NB4 (cell line): ENCODE measurements at regions not wholly inside any gene's neighbourhood (a gene's known extent, or its start where the extent isn't known, plus 50 kb on each side); places are given as distances from the start of the nearest gene placed in this dataset.

Source experiments
- MYC ChIP-seq: IDR thresholded peaks from 2 replicates; pipeline ENCODE4 v1.6.1; 2011; ENCODE audit warnings: low read depth, low read length
- POLR2A ChIP-seq: IDR thresholded peaks from 2 replicates; pipeline ENCODE4 v1.6.1; 2011; ENCODE audit warnings: mild to moderate bottlenecking; ENCODE audit not compliant: insufficient read length; ENCODE audit errors: extremely low read depth
- TF ChIP-seq, protein P1 (sequence below): IDR thresholded peaks from one replicate; pipeline ENCODE4 v1.5.1; 2012; ENCODE audit warnings: low read depth, low read length
- TF ChIP-seq, protein P2 (sequence below): IDR thresholded peaks from 2 replicates; pipeline ENCODE4 v1.6.1; 2011; ENCODE audit warnings: low read depth, low read length

DNA sequence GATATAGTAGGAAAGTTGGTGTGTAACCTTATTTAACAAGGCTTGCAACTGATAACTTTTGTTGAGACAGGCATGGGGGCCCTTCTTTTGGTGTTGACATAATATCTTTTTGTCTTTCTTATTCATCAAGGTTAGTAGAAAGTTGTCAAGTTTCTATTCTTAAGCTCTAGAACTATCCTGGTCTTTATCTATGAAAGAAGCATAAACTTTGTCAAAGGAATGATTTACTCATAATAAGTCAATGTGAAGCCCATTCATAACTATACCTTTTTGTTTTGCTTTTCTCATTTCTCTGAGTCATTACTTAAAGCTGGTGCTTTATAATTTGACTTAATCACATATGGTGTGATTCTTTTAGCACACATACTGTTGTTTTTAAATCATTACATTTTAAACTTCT, 312.4 kb downstream of the UTRN start:
- TF ChIP-seq, protein P1, sequence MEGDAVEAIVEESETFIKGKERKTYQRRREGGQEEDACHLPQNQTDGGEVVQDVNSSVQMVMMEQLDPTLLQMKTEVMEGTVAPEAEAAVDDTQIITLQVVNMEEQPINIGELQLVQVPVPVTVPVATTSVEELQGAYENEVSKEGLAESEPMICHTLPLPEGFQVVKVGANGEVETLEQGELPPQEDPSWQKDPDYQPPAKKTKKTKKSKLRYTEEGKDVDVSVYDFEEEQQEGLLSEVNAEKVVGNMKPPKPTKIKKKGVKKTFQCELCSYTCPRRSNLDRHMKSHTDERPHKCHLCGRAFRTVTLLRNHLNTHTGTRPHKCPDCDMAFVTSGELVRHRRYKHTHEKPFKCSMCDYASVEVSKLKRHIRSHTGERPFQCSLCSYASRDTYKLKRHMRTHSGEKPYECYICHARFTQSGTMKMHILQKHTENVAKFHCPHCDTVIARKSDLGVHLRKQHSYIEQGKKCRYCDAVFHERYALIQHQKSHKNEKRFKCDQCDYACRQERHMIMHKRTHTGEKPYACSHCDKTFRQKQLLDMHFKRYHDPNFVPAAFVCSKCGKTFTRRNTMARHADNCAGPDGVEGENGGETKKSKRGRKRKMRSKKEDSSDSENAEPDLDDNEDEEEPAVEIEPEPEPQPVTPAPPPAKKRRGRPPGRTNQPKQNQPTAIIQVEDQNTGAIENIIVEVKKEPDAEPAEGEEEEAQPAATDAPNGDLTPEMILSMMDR = no peak
- TF ChIP-seq MYC = no peak
- TF ChIP-seq POLR2A = no peak
- TF ChIP-seq, protein P2, sequence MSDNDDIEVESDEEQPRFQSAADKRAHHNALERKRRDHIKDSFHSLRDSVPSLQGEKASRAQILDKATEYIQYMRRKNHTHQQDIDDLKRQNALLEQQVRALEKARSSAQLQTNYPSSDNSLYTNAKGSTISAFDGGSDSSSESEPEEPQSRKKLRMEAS = no peak
